SH-SY5Y (cell line): ENCODE measurements at regions not wholly inside any gene's neighbourhood (a gene's known extent, or its start where the extent isn't known, plus 50 kb on each side); places are given as distances from the start of the nearest gene placed in this dataset.

Experiments
- GATA2 ChIP-seq: IDR thresholded peaks from 2 replicates; pipeline ENCODE4 v1.6.1; 2011; ENCODE audit warnings: mild to moderate bottlenecking, low read depth, low read length
- GATA3 ChIP-seq: IDR thresholded peaks from 2 replicates; pipeline ENCODE4 v1.6.1; 2011; ENCODE audit warnings: low read depth, mild to moderate bottlenecking, low read length, moderate library complexity

DNA sequence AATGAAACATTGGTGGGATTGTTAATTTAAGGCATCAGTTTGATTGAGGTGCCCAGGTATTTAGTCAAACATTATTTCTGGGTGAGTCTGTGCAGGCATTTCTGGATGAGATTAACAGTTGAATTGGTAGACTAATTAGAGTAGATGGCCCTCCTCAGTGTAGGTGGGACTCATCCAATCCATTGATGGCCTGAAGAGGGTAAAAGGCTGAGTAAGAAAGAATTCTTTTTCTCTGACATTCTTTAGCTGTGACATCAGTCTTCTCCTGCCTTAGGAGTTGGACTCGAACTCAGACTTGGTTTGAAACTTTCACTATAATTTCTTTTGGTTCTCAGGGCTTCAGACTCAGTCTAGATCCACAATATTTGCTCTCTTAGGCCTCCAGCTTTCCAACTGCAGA is 59.6 kb upstream of the ADAMTS5 start:
- no peak for TF ChIP-seq GATA3
- no peak for TF ChIP-seq GATA2

DNA sequence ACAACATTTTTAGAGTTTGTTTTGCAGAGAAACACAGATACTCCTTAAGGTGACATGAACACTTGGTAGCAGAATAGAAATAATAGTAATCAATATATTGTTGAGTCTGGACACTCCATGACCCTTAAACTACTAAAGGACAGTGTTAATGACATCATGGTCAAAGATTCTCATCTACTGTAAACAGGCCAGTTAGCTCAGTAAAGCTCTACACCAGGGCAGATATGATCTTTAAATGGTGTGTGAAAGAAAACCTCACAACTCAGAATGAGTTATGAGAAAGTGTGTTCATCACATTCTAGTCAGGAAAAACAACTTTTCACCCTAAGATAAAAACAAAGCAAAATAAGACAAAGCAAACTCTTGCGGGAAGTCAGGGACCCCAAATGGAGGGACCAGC is 58.1 kb upstream of the ADAMTS5 start:
- TF ChIP-seq GATA2 (no peak), GATA3 (no peak)

DNA sequence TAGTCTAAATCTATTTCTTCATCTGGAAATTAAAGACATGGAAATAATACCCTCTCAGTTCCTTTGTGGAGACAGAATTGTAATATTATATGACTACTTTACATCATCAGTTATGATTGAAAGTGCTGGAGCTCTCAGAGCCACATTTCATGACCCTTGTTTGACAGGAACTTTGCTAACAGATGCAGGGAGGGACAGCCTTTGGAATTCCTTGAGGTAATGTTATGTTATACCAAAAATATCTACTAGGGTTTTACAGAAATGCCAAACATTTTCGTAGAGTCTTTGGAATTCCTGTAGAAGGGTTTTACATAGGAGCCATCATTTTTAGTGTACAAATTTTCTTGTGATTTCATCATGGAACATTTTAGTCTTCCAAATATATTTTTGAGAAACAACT is 57.4 kb upstream of the ADAMTS5 start:
- TF ChIP-seq GATA2 (no peak), GATA3 (no peak)

DNA sequence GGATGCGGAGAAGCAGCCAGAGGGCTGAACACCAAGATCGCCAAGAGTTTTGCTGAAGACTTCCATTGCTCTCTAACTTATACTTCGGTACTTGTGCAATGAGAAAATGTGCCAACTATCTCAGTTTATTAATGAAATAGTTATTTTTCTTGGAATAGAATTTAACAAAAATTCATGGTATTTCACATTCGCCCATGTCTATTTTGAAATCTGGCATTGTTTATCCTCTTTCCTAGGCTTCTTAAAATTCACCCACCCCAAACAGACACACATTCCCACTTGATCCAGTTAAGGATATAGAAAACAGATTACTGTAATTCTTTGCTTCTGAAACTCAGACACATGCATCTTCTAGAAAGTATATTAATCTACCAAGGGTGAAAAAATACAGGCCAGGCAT is 56.3 kb upstream of the ADAMTS5 start:
- no peak for TF ChIP-seq GATA2
- no peak for TF ChIP-seq GATA3

DNA sequence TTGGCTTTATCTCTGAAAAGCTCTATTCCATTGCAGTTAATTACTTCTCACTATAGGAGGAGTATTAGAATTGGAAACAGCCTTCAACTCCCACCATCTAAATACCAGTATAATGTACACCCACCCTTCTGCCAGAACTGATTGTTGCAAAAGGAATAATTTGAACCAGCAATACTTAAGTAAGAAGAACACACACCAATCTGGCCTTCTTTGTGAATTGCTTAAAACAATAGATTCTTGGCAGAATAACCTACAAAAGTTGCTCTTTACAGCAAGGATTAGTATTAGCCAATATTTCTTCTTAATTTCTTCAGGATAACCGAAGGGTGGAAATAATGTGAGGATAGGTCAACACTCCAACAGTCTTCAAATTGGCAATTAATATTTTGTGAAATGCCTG is 54.9 kb upstream of the ADAMTS5 start:
- no peak for TF ChIP-seq GATA3
- no peak for TF ChIP-seq GATA2

DNA sequence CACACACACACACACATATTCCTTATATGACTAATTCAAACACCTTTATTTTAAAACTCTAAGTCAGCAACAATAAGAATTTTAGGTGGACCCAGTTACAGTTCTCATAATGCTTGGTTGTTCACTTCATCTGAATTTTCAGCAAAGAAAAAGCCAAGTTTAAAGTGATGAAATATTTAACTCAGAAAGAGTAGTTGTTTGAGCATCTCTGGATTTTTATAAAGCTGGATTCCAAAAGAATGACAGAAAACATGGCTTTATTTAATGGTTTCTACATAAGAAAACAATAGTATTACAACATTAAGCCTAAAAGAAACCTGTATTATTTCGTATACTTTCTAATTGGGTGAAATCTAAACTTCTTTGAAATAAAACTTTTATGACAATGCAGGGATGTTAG is 54.2 kb upstream of the ADAMTS5 start:
- TF ChIP-seq GATA3 (no peak), GATA2 (no peak)

DNA sequence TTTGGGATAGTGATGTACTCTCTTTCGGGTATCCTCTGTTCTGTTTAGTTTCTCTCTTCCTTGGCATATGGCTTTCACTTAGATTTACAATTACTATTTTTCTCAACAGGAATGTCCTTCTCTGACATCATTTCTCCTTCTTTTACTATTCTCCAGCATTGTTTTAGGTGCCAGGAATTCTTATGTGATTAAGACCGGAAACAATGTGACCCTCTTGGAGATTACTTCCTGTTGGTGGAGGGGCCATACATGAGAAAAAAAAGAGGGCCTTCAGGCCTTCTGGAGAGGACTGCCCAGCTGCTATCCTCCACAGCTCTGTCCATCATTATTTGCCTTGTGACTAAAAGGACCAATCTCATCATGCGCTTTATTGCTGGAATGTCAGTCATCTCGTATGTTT is 50.4 kb upstream of the ADAMTS5 start:
- no peak for TF ChIP-seq GATA3
- no peak for TF ChIP-seq GATA2
